ENCODE measurements at regions not wholly inside any gene's neighbourhood (a gene's known extent, or its start where the extent isn't known, plus 50 kb on each side); places are given as distances from the start of the nearest gene placed in this dataset.

GRCh38 chr2:146615778-146616177 is 1229.1 kb upstream of the ACVR2A start:
- no peaks in the 10 kb centered on the region for H3K79me2 ChIP-seq (ENCODE audit: insufficient read depth, low read length)
- H2AFZ ChIP-seq (ENCODE audit: low read length), result no peak overlapping the region
- no peak overlapping the region for H3K14ac ChIP-seq (ENCODE audit: insufficient read depth, low read length)
- no peak overlapping the region for H3K56ac ChIP-seq (ENCODE audit: insufficient read length, low read depth, low read length)
- H3K9me3 Mint-ChIP-seq, result peaks cover 30 to 35% of the 10 kb centered on the region in 2 experiments
- H3K79me1 ChIP-seq (ENCODE audit: insufficient read depth, low read depth, low read length, poor library complexity, severe bottlenecking), result no peaks in the 10 kb centered on the region
- no peaks in the 10 kb centered on the region for H3K27me3 Mint-ChIP-seq (ENCODE audit: low read depth)
- WGBS (ENCODE audit: extremely low coverage, insufficient read length, low lambda C conversion rate), result no CpG with 5 or more reads among the region's 1 CpG
- H4K5ac ChIP-seq (ENCODE audit: insufficient read length, low read depth, low read length), result no peak overlapping the region
- no peaks in the 10 kb centered on the region for H3K4me1 ChIP-seq (ENCODE audit: insufficient read depth, low read length)
- H3K36me3 Mint-ChIP-seq (ENCODE audit: insufficient read depth in 1 of 3, low read depth in 3 of 3), result peaks cover 11 to 55% (median 28%) of the 10 kb centered on the region in 3 experiments
- H2BK5ac ChIP-seq (ENCODE audit: insufficient read length, low read length), result no peak overlapping the region
- H4K91ac ChIP-seq (ENCODE audit: insufficient read length, low read depth, low read length), result no peak overlapping the region
- peaks cover 9% of the 10 kb centered on the region for H3K9me3 ChIP-seq (ENCODE audit: control insufficient read depth, low read depth, low read length)
- no peak overlapping the region for H3K9ac ChIP-seq (ENCODE audit: extremely low read depth, insufficient read length, low read length)
- no peak overlapping the region for H4K8ac ChIP-seq (replicated peaks; ENCODE audit: insufficient read length, low read depth, low read length)
- no peaks in the 10 kb centered on the region for H3K23me2 ChIP-seq (ENCODE audit: insufficient read length, low read depth, low read length, poor library complexity, severe bottlenecking)
- no peak overlapping the region for H3K4ac ChIP-seq (ENCODE audit: low read depth, low read length)
- H3K23ac ChIP-seq (ENCODE audit: insufficient read length, low read depth, low read length), result no peak overlapping the region
- H2BK12ac ChIP-seq (ENCODE audit: insufficient read length, low read depth, low read length), result no peak overlapping the region
- H3T11ph ChIP-seq (ENCODE audit: low read length), result no peak overlapping the region
- no peak overlapping the region for H3K4me3 Mint-ChIP-seq
- no peaks in the 10 kb centered on the region for H4K20me1 ChIP-seq (ENCODE audit: control insufficient read depth, insufficient read depth, insufficient read length)
- H2AK5ac ChIP-seq (ENCODE audit: insufficient read length, low read length), result no peak overlapping the region
- no peak overlapping the region for H3K27ac Mint-ChIP-seq
- TF ChIP-seq, protein P1, sequence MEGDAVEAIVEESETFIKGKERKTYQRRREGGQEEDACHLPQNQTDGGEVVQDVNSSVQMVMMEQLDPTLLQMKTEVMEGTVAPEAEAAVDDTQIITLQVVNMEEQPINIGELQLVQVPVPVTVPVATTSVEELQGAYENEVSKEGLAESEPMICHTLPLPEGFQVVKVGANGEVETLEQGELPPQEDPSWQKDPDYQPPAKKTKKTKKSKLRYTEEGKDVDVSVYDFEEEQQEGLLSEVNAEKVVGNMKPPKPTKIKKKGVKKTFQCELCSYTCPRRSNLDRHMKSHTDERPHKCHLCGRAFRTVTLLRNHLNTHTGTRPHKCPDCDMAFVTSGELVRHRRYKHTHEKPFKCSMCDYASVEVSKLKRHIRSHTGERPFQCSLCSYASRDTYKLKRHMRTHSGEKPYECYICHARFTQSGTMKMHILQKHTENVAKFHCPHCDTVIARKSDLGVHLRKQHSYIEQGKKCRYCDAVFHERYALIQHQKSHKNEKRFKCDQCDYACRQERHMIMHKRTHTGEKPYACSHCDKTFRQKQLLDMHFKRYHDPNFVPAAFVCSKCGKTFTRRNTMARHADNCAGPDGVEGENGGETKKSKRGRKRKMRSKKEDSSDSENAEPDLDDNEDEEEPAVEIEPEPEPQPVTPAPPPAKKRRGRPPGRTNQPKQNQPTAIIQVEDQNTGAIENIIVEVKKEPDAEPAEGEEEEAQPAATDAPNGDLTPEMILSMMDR (conservative IDR thresholded peaks at IDR 0.05), result no peak
- no peak overlapping the region for H2BK120ac ChIP-seq (ENCODE audit: low read depth, low read length, poor library complexity, severe bottlenecking)
- no peak overlapping the region for H3K27ac ChIP-seq (ENCODE audit: insufficient read length, low read depth, low read length)
- no peak overlapping the region for H3K4me2 ChIP-seq (ENCODE audit: insufficient read depth, insufficient read length, low read length)
- H2BK15ac ChIP-seq (ENCODE audit: low read depth, low read length), result no peak overlapping the region
- DNase-seq, result no peak
- no peaks in the 10 kb centered on the region for H3K4me1 Mint-ChIP-seq
- no peak overlapping the region for H3K18ac ChIP-seq (ENCODE audit: insufficient read length, low read depth, low read length)
- H3K27me3 ChIP-seq (ENCODE audit: insufficient read depth, low read length), result no peaks in the 10 kb centered on the region
- H2BK20ac ChIP-seq (ENCODE audit: low read depth, low read length, poor library complexity, severe bottlenecking), result no peak overlapping the region
